HuH-7 (cell line): ENCODE measurements at regions not wholly inside any gene's neighbourhood (a gene's known extent, or its start where the extent isn't known, plus 50 kb on each side); places are given as distances from the start of the nearest gene placed in this dataset.

ENCODE experiments used
- DNase-seq: peaks from one replicate; pipeline ENCODE4 v3.0.0; 2011; ENCODE audit warnings: low spot score

- DNase-seq, result no peak
Observed at GRCh38 chr17:33404070-33404819, 111.2 kb upstream of the ASIC2 start.

- DNase-seq, result no peak
Observed at GRCh38 chr17:33416131-33416530, 123.0 kb upstream of the ASIC2 start.

DNA sequence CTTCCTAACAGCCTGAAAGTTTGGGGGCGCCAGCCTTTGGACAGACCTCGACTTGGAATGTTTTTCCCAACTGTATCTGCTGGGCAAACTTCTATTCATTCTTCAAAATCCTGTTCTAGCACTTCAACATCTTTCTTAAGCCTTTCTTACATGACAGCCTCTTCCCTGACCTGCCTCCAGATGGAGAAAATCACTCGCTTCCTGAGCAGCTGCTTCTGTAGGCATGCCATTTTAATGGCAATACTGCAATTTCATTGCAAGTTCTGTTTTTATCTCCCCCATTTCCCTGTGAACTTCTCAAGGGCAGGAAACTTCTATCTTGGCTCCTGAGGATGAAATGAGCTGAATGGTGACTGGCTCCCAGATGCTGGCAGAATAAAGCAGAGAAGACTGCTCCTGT, 128.8 kb upstream of the ASIC2 start:
- no peak for DNase-seq

GRCh38 chr17:33433581-33433980, 140.5 kb upstream of the ASIC2 start:
- no peak for DNase-seq

DNA sequence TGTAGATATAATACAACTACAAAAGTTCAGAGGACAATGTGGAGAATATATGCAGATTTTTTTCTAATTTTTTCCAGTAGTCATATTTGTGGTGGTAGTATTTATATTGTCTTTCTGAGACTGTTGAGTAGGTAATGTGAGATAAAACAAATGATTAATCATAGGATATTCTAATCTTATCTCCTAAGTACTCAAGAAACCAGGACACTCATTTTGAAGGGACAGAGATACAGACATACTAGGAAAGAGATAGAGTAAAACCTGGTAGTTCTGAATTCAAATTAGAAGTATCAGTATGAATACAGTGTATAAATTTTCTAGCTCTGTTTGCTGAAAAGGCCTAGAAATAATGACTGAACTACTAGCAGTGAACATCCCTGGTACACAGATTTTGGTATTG, 141.7 kb upstream of the ASIC2 start:
- DNase-seq, result no peak

DNA sequence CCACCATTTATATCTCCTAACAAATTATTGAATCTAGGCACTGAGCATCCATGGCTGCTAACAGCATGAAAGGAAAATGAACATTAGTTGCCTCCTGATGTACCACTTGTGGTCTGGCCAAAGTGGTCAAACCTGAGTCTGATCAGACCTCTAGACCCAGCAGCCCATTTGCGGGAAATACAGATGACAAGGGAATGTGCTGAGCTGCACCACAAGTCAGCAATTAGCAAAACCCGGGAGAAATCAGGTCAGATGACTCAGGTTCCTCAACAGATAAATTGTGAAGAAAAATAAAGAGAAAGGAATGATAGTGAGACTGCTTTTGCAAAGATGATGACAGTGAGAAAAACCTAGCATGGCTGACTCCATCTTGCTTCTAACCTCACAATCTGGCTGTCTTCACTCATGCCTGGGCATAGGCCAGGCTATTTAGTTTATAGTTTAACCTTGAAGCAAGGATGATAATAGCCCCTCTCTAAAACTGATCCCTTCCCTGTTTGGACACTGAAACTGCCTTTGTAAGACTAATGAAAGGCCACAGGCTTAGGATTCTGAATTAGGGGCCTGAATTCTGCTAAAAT, 142.7 kb upstream of the ASIC2 start:
- DNase-seq, result no peak

- DNase-seq, result no peak
Observed at GRCh38 chr17:33436321-33436720, 143.2 kb upstream of the ASIC2 start.

- no peak for DNase-seq
Observed at GRCh38 chr17:33438139-33438538, 145.0 kb upstream of the ASIC2 start.

- no peak for DNase-seq
Observed at GRCh38 chr17:33438578-33438977, 145.5 kb upstream of the ASIC2 start.

GRCh38 chr17:33442320-33442719, 149.2 kb upstream of the ASIC2 start:
- DNase-seq, result no peak

GRCh38 chr17:33444731-33445130, 151.6 kb upstream of the ASIC2 start:
- no peak for DNase-seq

- no peak for DNase-seq
Observed at GRCh38 chr17:33447090-33447489, 154.0 kb upstream of the ASIC2 start.

GRCh38 chr17:33451221-33451620, 158.1 kb upstream of the ASIC2 start:
- DNase-seq, result no peak

DNA sequence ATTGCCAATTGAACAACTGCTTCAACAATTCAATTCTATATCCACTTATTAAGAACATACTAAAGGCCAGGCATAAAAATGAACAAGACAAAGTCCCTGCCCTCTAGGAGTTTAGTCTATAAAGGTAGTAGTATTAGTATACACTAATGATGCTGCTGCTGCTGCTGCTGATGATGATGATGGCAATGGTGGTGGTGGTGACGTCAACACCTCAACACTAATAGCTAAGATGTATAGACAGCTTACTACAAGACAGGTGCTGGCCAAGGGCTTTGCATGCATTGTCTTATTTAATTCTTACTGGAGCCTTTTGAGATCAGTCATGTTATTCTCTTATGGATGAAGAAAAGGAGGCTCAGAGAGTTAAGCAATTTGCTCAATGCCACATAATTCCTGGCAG, 164.4 kb upstream of the ASIC2 start:
- DNase-seq, result no peak

- no peak for DNase-seq
Observed at GRCh38 chr17:33459078-33459940, 166.2 kb upstream of the ASIC2 start.

GRCh38 chr17:33460781-33461450, 167.8 kb upstream of the ASIC2 start:
- DNase-seq, result no peak

- DNase-seq, result no peak
Observed at GRCh38 chr17:33463887-33464286, 170.8 kb upstream of the ASIC2 start.

- DNase-seq, result no peak
Observed at GRCh38 chr17:33464669-33465280, 171.7 kb upstream of the ASIC2 start.

GRCh38 chr17:33469421-33469820, 176.3 kb upstream of the ASIC2 start:
- DNase-seq, result no peak

GRCh38 chr17:33469911-33470310, 176.8 kb upstream of the ASIC2 start:
- DNase-seq, result no peak

DNA sequence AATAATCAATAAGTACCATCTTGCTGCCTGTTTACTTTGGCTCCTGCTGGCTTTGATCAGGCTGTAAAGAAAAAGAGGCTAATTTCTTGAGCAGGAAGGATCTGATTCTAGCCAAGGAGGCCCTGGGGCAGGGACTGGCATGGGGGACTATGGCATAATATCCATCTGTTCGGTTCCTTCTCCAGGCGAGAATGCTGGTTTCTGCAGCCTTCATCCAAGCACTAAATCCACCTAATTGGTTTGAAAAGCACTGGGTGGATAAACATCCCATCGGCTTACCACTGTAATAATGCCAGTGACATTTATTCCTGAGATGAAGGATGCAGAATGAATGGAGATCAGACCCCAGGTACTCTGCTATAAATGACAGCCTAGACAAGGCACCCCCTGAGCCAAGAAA, 180.0 kb upstream of the ASIC2 start:
- no peak for DNase-seq

- no peak for DNase-seq
Observed at GRCh38 chr17:33474789-33475188, 181.7 kb upstream of the ASIC2 start.
